Mucosa of descending colon (tissue), 3 donors: ENCODE measurements at regions not wholly inside any gene's neighbourhood (a gene's known extent, or its start where the extent isn't known, plus 50 kb on each side); places are given as distances from the start of the nearest gene placed in this dataset.
A peak's percentile ranks its signal among the peaks of the same experiment; 100 is the strongest.

ENCODE experiments used
- ATAC-seq: fragments of 200-7000 bp; cut with Tn5 transposase; one replicate; pipeline ENCODE4 v1.9.1; 2020; ENCODE audit warnings: mild to moderate bottlenecking, moderate library complexity
- DNase-seq, 3 donors: peaks; one replicate each; pipeline ENCODE4 v3.0.0-alpha.2; 2020
- H3K36me3 ChIP-seq: fragments of 200-600 bp; one replicate; pipeline ENCODE4 v1.8.0; 2021; ENCODE audit warnings: low read depth, mild to moderate bottlenecking
- H3K4me1 ChIP-seq: fragments of 200-600 bp; one replicate; pipeline ENCODE4 v1.8.0; 2021; ENCODE audit warnings: low read depth, mild to moderate bottlenecking
- H3K4me3 ChIP-seq: fragments of 200-600 bp; one replicate; pipeline ENCODE4 v1.8.0; 2021; ENCODE audit warnings: mild to moderate bottlenecking
- H3K9me3 ChIP-seq: fragments of 200-600 bp; one replicate; pipeline ENCODE4 v1.8.0; 2021; ENCODE audit warnings: mild to moderate bottlenecking
- CTCF ChIP-seq: fragments of 200-600 bp; IDR thresholded peaks from one replicate; pipeline ENCODE4 v1.8.0; 2022; ENCODE audit warnings: antibody characterized with exemption, mild to moderate bottlenecking
- intact Hi-C, 2 donors: fragments of 100-400 bp; cut with DNase I in 1 of 2; cut with micrococcal nuclease in 1 of 2; formaldehyde crosslinking; loops; one replicate each; pipeline versions ENCODE4 v1.11.0 to v1.11.1; 2022; cut with DNase I, micrococcal nuclease
- donor health status: DM: no; HTN: no; CAD: no; lungs with moderate emphysema.
- donor health status: DM: no; HTN: no; CAD: no.
- donor health status: DM: no; HTN: yes; CAD: no.

- ATAC-seq (no peak), DNase-seq (no peak)
- no peaks in the 10 kb centered on the region for H3K36me3 ChIP-seq
- H3K4me3 ChIP-seq: no peak overlapping the region
- no peaks in the 10 kb centered on the region for H3K4me1 ChIP-seq
- H3K9me3 ChIP-seq: no peaks in the 10 kb centered on the region
- intact Hi-C loops: no loop called here
- no peak for TF ChIP-seq CTCF
Measured at GRCh38 chr20:3309226-3309625, 70.2 kb upstream of the SLC4A11 start.

DNA sequence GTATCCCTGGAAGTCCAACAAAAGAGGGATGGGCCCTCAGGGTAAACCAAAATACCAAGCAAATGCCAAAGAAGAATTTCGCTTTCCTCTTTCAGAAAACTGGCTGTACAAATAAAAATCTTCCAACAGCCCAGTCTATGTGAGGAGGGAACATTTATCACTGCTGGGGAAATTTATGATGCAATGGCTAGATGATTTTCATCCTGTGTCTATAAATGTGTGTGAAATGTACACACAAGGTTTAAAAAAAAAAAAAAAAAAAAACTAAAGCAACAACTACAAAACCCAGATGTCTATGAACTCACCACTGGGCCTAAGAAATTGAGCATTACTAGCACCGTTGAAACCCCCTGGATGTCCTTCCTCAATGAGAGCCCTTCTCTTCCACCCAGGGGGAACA is 68.7 kb upstream of the SLC4A11 start:
- Histone ChIP-seq H3K4me1 (no peaks in the 10 kb centered on the region), H3K36me3 (no peaks in the 10 kb centered on the region), H3K4me3 (no peak overlapping the region), H3K9me3 (no peaks in the 10 kb centered on the region)
- no peak for DNase-seq
- ATAC-seq: no peak
- no peak for TF ChIP-seq CTCF
- intact Hi-C loops: no loop called here

DNA sequence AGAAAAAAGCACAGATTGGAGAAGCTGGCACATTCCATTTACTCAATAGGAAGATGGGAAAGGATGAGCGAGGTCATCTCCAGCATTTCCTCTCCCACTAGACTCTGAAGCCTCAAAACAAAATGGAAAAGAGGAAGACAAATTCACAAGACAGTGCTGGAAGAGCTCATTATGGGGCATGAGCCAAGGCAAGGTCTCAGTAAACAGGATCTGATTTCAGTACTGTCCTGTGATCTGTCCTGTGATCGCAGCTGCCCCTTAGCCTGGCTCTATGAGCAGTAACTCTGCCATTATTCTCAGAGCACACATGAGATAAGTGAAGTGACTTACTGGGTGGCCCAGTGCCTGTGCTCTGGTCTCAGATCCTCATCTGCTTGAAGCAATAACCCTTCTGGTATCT is 68.1 kb upstream of the SLC4A11 start:
- H3K4me1 ChIP-seq: no peaks in the 10 kb centered on the region
- intact Hi-C loops: no loop called here
- TF ChIP-seq CTCF: no peak
- H3K36me3 ChIP-seq: no peaks in the 10 kb centered on the region
- ATAC-seq: no peak
- H3K4me3 ChIP-seq: no peak overlapping the region
- no peaks in the 10 kb centered on the region for H3K9me3 ChIP-seq
- DNase-seq: peak in 1 of 3 donors; percentile 17

- TF ChIP-seq CTCF: no peak
- no peaks in the 10 kb centered on the region for H3K4me1 ChIP-seq
- ATAC-seq (no peak), DNase-seq (no peak)
- no peak overlapping the region for H3K4me3 ChIP-seq
- no peaks in the 10 kb centered on the region for H3K9me3 ChIP-seq
- no peaks in the 10 kb centered on the region for H3K36me3 ChIP-seq
- intact Hi-C loops: no loop called here
Measured at GRCh38 chr20:3306068-3306467, 67.1 kb upstream of the SLC4A11 start.

DNA sequence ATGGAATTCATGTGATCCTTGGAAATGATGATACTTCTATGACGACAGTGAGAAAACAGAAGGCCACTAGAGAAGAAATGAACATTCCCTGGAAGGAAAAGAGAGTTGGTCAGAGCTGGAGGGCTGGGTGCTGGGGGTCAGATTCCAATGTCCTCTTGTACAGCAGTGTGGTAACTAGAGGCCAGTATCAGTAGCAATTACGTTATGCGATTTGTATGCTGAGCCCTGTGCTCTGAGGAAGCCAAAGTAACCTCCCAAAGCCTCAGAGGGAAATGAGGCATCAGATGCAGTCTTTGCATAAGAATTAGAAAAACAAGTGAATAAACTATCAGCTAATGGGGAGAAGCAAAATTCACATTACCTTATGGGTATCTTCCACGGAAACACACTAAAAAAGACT is 65.5 kb upstream of the SLC4A11 start:
- ATAC-seq: no peak

More for the DNA sequence above, 65.5 kb upstream of the SLC4A11 start:
- no peak overlapping the region for H3K4me3 ChIP-seq
- no peak for DNase-seq
- intact Hi-C loops: no loop called here
- H3K4me1 ChIP-seq: no peaks in the 10 kb centered on the region
- no peak for TF ChIP-seq CTCF
- H3K9me3 ChIP-seq: no peaks in the 10 kb centered on the region
- no peaks in the 10 kb centered on the region for H3K36me3 ChIP-seq
